Small intestine (tissue), 7 donors: ENCODE measurements at regions not wholly inside any gene's neighbourhood (a gene's known extent, or its start where the extent isn't known, plus 50 kb on each side); places are given as distances from the start of the nearest gene placed in this dataset.
"Not testable (repeated sequence)": the region's sequence is repeated elsewhere in the genome, so short reads cannot be mapped to it uniquely, and the experiment has no call there.

Experiments used
- DNase-seq, 2 donors: peaks; one replicate each; pipeline versions ENCODE4 v3.0.0 to v3.0.0-alpha.2; 2013
- FAIRE-seq: peaks from 2 replicates; lab custom pipeline; 2012; peaks lifted over from hg19 to GRCh38; lab: Jason Lieb, UNC
- H3K27ac ChIP-seq, 3 donors: one replicate each; pipeline ENCODE4 v1.5.1; 2013; ENCODE audit warnings: low read length in 2 of 3, mild to moderate bottlenecking in 2 of 3, control low read depth in 1 of 3, inconsistent platforms in 1 of 3, low read depth in 1 of 3, moderate library complexity in 1 of 3
- H3K27me3 ChIP-seq, 3 donors: one replicate each; pipeline ENCODE4 v1.6.1; 2013; ENCODE audit warnings: low read length in 3 of 3, inconsistent platforms in 1 of 3; ENCODE audit not compliant: control insufficient read depth in 3 of 3, insufficient read depth in 3 of 3
- H3K36me3 ChIP-seq, 3 donors: one replicate each; pipeline ENCODE4 v1.6.1; 2013; ENCODE audit warnings: low read length in 3 of 3, inconsistent platforms in 1 of 3, low read depth in 1 of 3, mild to moderate bottlenecking in 1 of 3, moderate library complexity in 1 of 3; ENCODE audit not compliant: control insufficient read depth in 3 of 3, insufficient read depth in 2 of 3
- H3K4me1 ChIP-seq, 3 donors: one replicate each; pipeline ENCODE4 v1.6.1; 2013; ENCODE audit warnings: low read length in 2 of 3, inconsistent platforms in 1 of 3, low read depth in 1 of 3, mild to moderate bottlenecking in 1 of 3, moderate library complexity in 1 of 3; ENCODE audit not compliant: control insufficient read depth in 3 of 3, insufficient read depth in 2 of 3
- H3K4me3 ChIP-seq, 3 donors: one replicate each; pipeline ENCODE4 v1.5.1; 2013; ENCODE audit warnings: low read length in 3 of 3, control low read depth in 1 of 3, inconsistent platforms in 1 of 3, low read depth in 1 of 3, mild to moderate bottlenecking in 1 of 3, moderate library complexity in 1 of 3
- H3K9me3 ChIP-seq, 2 donors: one replicate each; pipeline ENCODE4 v1.6.1; 2013; ENCODE audit warnings: low read depth in 1 of 2, low read length in 1 of 2; ENCODE audit not compliant: control insufficient read depth in 2 of 2, insufficient read depth in 1 of 2
- WGBS, 3 donors: extraction: QIAGEN DNeasy Blood & Tissue Kit; methylation state at CpG; one replicate each; pipeline ENCODE4 v1.1.7; 2013; 5-methylcytosine and 5-hydroxymethylcytosine counted together
- donor health status: healthy with polysubstance abuse.
- donor health status: control.
- donor health status: control.
- donor health status: Bipolar disorder and iron deficiency.
- donor health status: healthy.

GRCh38 chr6:151175662-151176445 is 63.9 kb upstream of the AKAP12 start:
- Histone ChIP-seq H3K27ac (no peak overlapping the region), H3K4me1 (no peaks in the 10 kb centered on the region), H3K9me3 (no peaks in the 10 kb centered on the region), H3K4me3 (no peak overlapping the region), H3K36me3 (no peaks in the 10 kb centered on the region), H3K27me3 (no peaks in the 10 kb centered on the region)
- DNase-seq (no peak), FAIRE-seq (no peak)
- WGBS, 3 donors = 82 to 85% (median 83%) methylated on average over 12 of the region's 12 CpGs

- no peak for FAIRE-seq
- Histone ChIP-seq H3K4me3 (no peak overlapping the region), H3K9me3 (no peaks in the 10 kb centered on the region), H3K27ac (no peak overlapping the region), H3K36me3 (no peaks in the 10 kb centered on the region), H3K4me1 (no peaks in the 10 kb centered on the region), H3K27me3 (no peaks in the 10 kb centered on the region)
- WGBS, 3 donors = 69 to 84% (median 79%) methylated on average over 2 of the region's 2 CpGs
- no peak for DNase-seq
Measured at GRCh38 chr6:151176911-151177770, 62.6 kb upstream of the AKAP12 start.

GRCh38 chr6:151178373-151178772 is 61.4 kb upstream of the AKAP12 start:
- Histone ChIP-seq H3K4me1 (no peaks in the 10 kb centered on the region), H3K9me3 (peaks cover 0 to 8% of the 10 kb centered on the region in 2 donors), H3K4me3 (no peak overlapping the region), H3K27ac (no peak overlapping the region), H3K27me3 (no peaks in the 10 kb centered on the region), H3K36me3 (no peaks in the 10 kb centered on the region)
- DNase-seq (no peak), FAIRE-seq (no peak)
- 88 to 100% (median 95%) methylated on average over 3 of the region's 3 CpGs for WGBS, 3 donors

- DNase-seq = no peak
- WGBS, 3 donors = 77 to 89% (median 78%) methylated on average over 2 of the region's 2 CpGs
- no peak for FAIRE-seq
- Histone ChIP-seq H3K27me3 (no peaks in the 10 kb centered on the region), H3K4me1 (no peaks in the 10 kb centered on the region), H3K36me3 (no peaks in the 10 kb centered on the region), H3K4me3 (no peak overlapping the region), H3K27ac (no peak overlapping the region), H3K9me3 (peaks cover 0 to 8% of the 10 kb centered on the region in 2 donors)
Measured at GRCh38 chr6:151179321-151179720, 60.4 kb upstream of the AKAP12 start.

- Histone ChIP-seq H3K27me3 (no peaks in the 10 kb centered on the region), H3K4me1 (no peaks in the 10 kb centered on the region), H3K4me3 (no peak overlapping the region), H3K27ac (no peak overlapping the region), H3K36me3 (no peaks in the 10 kb centered on the region), H3K9me3 (peaks cover 0 to 8% of the 10 kb centered on the region in 2 donors)
- WGBS, 3 donors = 85 to 92% (median 86%) methylated on average over 9 of the region's 9 CpGs
- FAIRE-seq (no peak), DNase-seq (no peak)
Measured at GRCh38 chr6:151180330-151181048, 59.3 kb upstream of the AKAP12 start.

- no peak for FAIRE-seq
- no peaks in the 10 kb centered on the region for H3K27me3 ChIP-seq
- 67 to 69% (median 68%) methylated on average over 2 of the region's 2 CpGs for WGBS, 3 donors
- no peak overlapping the region for H3K27ac ChIP-seq
- H3K4me3 ChIP-seq = no peak overlapping the region
- H3K9me3 ChIP-seq = peaks cover 0 to 8% of the 10 kb centered on the region in 2 donors
- H3K36me3 ChIP-seq = no peaks in the 10 kb centered on the region
- no peak for DNase-seq
- no peaks in the 10 kb centered on the region for H3K4me1 ChIP-seq
Measured at GRCh38 chr6:151181706-151182363, 57.9 kb upstream of the AKAP12 start.

GRCh38 chr6:151182958-151183357 is 56.8 kb upstream of the AKAP12 start:
- not testable (repeated sequence) for H3K27ac ChIP-seq, H3K36me3 ChIP-seq, H3K9me3 ChIP-seq, H3K4me1 ChIP-seq, H3K27me3 ChIP-seq, DNase-seq, H3K4me3 ChIP-seq, FAIRE-seq
- 75 to 85% (median 79%) methylated on average over 6 of the region's 6 CpGs for WGBS, 3 donors

- Histone ChIP-seq H3K36me3 (no peaks in the 10 kb centered on the region), H3K27ac (no peak overlapping the region), H3K27me3 (no peaks in the 10 kb centered on the region), H3K4me3 (no peak overlapping the region), H3K9me3 (peaks cover 0 to 8% of the 10 kb centered on the region in 2 donors), H3K4me1 (no peaks in the 10 kb centered on the region)
- DNase-seq (no peak), FAIRE-seq (no peak)
- WGBS, 3 donors = 65 to 80% (median 65%) methylated on average over 3 of the region's 3 CpGs
Measured at GRCh38 chr6:151185148-151185547, 54.6 kb upstream of the AKAP12 start.
